HL-60/S4 treated with retinoic acid at 250 ng/mL for 4 days and 3 days (cell line): ENCODE measurements at regions not wholly inside any gene's neighbourhood (a gene's known extent, or its start where the extent isn't known, plus 50 kb on each side); places are given as distances from the start of the nearest gene placed in this dataset.

Experiments used
- in situ Hi-C: fragments of 300-500 bp; cut with MboI; formaldehyde crosslinking; loops from 2 replicates; pipeline ENCODE4 v1.7.0; 2022; ENCODE audit warnings: low sequenced_read_pairs

DNA sequence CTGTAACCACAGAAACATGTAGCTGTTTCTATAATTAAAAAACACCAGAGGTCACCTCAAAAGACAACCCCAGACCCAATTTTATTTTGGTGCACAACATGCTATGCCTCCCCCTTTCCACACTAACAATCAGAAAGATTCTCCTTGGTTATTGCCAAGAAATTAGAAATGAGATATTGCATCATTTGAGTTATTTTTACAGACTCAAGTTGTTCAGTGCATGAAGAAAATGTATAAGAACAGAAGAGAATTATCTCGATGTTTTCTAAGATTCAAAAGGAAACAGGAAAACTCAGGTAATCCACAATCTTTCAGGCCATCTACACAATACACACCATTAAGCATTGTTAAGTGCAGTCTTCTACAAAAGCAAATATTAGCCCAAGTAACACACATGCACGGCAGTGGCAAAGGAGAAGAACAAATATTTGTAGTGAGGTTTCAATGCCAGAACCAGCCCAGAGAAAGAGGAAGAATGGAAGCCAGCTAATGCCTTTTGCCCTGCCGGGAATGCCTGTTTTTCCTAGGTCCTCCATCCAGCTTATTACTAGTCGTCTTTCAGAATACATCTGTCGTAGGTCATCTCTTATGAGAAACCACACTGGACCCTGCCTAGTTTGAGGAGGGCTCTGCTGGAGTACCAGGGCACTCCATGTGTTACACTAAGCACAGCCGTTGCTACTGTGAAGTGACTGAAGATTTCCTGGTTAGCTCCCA lies 67.6 kb upstream of the C1GALT1 start:
- in situ Hi-C loops: no loop called here

GRCh38 chr7:7117935-7118586 lies 64.3 kb upstream of the C1GALT1 start:
- in situ Hi-C loops: no loop called here

DNA sequence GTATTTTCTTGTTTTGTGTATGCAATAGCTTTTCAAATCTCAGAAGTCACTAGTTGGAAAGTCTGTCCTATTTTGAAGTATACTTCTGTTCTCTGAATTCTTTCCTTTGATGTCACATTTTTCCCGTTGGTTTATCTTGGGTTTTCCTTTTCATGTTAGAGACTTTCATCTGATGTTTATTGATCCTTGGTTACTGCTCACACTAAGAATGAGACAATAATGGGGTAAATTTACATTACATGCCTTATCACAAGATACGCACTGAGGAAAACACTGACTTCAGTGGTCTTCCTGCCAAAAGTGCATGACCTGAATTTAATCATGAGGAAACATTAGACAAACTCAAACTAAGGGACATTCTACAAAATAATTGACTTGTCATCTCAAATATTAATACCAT lies 63.5 kb upstream of the C1GALT1 start:
- in situ Hi-C loops: no loop called here

GRCh38 chr7:7119729-7120128 lies 62.6 kb upstream of the C1GALT1 start:
- in situ Hi-C loops: no loop called here

DNA sequence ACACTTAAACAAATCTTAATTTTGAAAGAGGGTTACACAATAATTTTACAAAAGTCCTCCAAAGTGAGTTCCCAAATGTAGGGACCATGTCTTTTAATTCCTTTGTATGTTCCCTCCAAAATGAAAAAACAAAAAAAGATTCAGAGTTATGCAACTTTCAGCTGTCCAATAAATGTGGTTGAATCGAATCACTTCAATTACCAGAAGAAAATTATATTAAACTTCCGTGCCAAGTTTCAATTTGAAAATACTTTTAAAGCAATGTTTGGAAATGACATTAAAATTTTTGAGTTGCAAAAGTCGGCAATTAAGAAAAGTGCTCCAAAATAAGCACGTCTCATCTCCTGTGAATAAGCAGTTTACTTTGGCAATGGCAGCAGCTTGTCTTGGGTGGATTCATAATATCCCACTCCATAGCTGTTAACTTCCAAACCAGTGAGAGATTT lies 60.3 kb upstream of the C1GALT1 start:
- in situ Hi-C loops: no loop called here

GRCh38 chr7:7122701-7123281 lies 59.6 kb upstream of the C1GALT1 start:
- in situ Hi-C loops: no loop called here

- in situ Hi-C loops: no loop called here
Observed at GRCh38 chr7:7125963-7126362, 56.4 kb upstream of the C1GALT1 start.

DNA sequence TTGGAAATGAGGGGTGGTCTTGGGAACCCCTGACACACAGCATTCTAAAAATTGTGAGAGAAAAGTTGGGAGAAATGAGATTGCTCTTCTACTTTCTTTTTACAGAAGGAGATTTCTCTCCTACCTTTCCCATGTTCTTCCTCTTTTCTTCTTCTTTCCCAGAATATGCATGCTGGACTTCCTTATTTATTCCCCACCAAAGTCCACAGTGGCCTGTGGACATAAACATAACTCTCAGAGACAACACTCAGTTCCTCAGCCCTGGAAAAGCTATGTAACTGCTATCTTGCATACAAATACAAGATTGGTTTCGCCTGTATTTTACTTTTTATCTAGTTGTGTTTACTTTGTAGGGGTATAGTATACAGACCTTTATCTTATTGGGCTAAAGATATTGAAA lies 54.6 kb upstream of the C1GALT1 start:
- in situ Hi-C loops: no loop called here

DNA sequence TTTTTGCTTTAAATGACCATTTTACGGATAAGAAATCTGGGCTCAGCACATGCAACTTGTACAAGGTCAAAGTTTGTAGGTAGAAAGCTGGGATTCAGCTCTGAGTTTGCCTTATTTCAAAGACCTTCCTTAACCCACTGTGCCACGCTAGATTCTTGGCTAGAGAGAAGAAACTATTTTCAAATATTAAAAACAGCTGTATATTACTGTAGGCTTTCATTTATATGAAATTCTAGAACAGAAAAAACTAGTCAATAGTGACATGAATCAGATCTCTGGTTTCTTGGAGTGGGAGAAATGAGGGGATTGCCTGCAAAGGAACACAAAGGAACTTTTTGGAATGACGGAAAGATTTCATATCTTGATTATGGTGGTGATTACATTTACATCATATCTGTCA lies 53.0 kb upstream of the C1GALT1 start:
- in situ Hi-C loops: no loop called here

DNA sequence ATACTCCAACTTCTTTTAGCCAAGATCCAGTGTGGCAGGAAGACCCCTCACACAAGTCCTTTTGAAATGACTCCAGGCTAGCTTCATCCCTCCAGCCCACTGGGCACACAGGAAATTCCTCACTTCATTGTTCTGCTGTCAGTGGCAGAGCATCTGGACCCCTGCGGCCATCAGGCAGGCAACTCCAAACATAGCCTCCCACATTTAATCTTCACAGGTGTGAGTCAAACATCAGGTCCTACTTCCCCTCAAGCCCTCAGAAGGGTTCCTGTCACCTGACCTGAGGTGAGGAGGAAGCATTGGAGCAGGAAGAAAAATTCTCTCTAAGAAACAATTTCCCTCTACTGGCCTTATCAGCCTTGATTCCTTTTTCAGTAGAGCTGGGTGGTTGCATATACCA lies 51.1 kb upstream of the C1GALT1 start:
- in situ Hi-C loops: no loop called here
